K562 (cell line): ENCODE measurements at regions not wholly inside any gene's neighbourhood (a gene's known extent, or its start where the extent isn't known, plus 50 kb on each side); places are given as distances from the start of the nearest gene placed in this dataset.

ENCODE experiments used
- ATAC-seq: fragments of 200-7000 bp; cut with Tn5 transposase; 3 replicates; pipeline ENCODE4 v1.9.1; 2020; ENCODE audit warnings: moderate library complexity
- BruUV-seq: library from RNA; stranded (reverse); fragments of 400-500 nt; replicated peaks from 2 replicates; lab custom pipeline; 2021; lab: Mats Ljungman, UMichigan
- CTCF ChIA-PET: fragments of 300-600 bp; formaldehyde crosslinking; extraction: SDS; loops from one replicate; lab custom pipeline; 2021; ENCODE audit warnings: low intra/inter-chr PET ratio; lab: Yijun Ruan, JAX
- POLR2A ChIA-PET: fragments of 300-600, 350-650 bp; sonication (Branson Sonifier 250); formaldehyde crosslinking; extraction: SDS; loops from one replicate; lab custom pipeline; 2021; ENCODE audit warnings: antibody characterized with exemption, inconsistent platforms; lab: Yijun Ruan, JAX
- DNase-seq, 4 experiments: peaks; one replicate each; pipeline versions ENCODE4 v3.0.0 to v3.0.0-alpha.2; 2011 to 2018; ENCODE audit warnings: low spot score in 3 of 4, mixed read lengths in 3 of 4; ENCODE audit errors: extremely low read depth in 1 of 4
- FAIRE-seq: peaks from 2 replicates; lab custom pipeline; 2011; peaks lifted over from hg19 to GRCh38; lab: Jason Lieb, UNC
- H2AFZ ChIP-seq: 2 replicates; pipeline ENCODE4 v1.6.0; 2011; ENCODE audit warnings: low read depth, low read length, control low read depth, inconsistent platforms
- H3K27ac ChIP-seq: fragments of 200-600 bp; 3 replicates; pipeline ENCODE4 v1.8.0; 2011; ENCODE audit warnings: low read depth, mild to moderate bottlenecking, control low read depth, inconsistent platforms, low read length, moderate library complexity, mixed read lengths; ENCODE audit errors: extremely low read depth
- H3K27me3 ChIP-seq, 2 experiments: fragments of 300-600 bp in 1 of 2; 2 replicates in 1 of 2; 3 replicates in 1 of 2; pipeline versions ENCODE4 v1.6.0 to v1.8.0; 2011; ENCODE audit warnings: inconsistent platforms in 2 of 2, low read length in 2 of 2, mild to moderate bottlenecking in 1 of 2, mixed read lengths in 1 of 2, moderate library complexity in 1 of 2; ENCODE audit not compliant: control insufficient read depth in 2 of 2, insufficient read depth in 2 of 2
- H3K36me3 ChIP-seq: fragments of 300-600 bp; 3 replicates; pipeline ENCODE4 v1.8.0; 2011; ENCODE audit warnings: mild to moderate bottlenecking, low read length, inconsistent platforms; ENCODE audit not compliant: control insufficient read depth, insufficient read depth
- H3K4me1 ChIP-seq, 2 experiments: fragments of 200-600 bp in 1 of 2; replicated peaks in 1 of 2; 2 replicates in 1 of 2; 3 replicates in 1 of 2; pipeline versions ENCODE4 v1.5.1 to v1.8.0; 2011; ENCODE audit warnings: inconsistent platforms in 2 of 2, low read length in 2 of 2, mild to moderate bottlenecking in 1 of 2, mixed read lengths in 1 of 2, moderate library complexity in 1 of 2; ENCODE audit not compliant: control insufficient read depth in 2 of 2, insufficient read depth in 2 of 2
- H3K4me2 ChIP-seq: 2 replicates; pipeline ENCODE4 v1.6.1; 2011; ENCODE audit warnings: low read length, control low read depth, inconsistent platforms, mixed read lengths; ENCODE audit not compliant: insufficient read depth
- H3K4me3 ChIP-seq: fragments of 200-600 bp; sonication (generic), shearing (Covaris generic); 2 replicates; pipeline ENCODE4 v1.5.1; 2016; ENCODE audit warnings: control low read depth, inconsistent platforms
- H3K79me2 ChIP-seq: fragments of 200-600 bp; 3 replicates; pipeline ENCODE4 v1.8.0; 2011; ENCODE audit warnings: low read length, inconsistent platforms; ENCODE audit not compliant: control insufficient read depth, insufficient read depth
- H3K9ac ChIP-seq, 2 experiments: 2 replicates each; pipeline versions ENCODE4 v1.6.0 to v1.6.1; 2011; ENCODE audit warnings: low read depth in 2 of 2, low read length in 2 of 2, control low read depth in 1 of 2, inconsistent platforms in 1 of 2, mild to moderate bottlenecking in 1 of 2, mixed read lengths in 1 of 2; ENCODE audit not compliant: insufficient read depth in 1 of 2
- H3K9me1 ChIP-seq: one replicate; pipeline ENCODE4 v1.6.0; 2011; ENCODE audit warnings: inconsistent platforms, mild to moderate bottlenecking, low read length, moderate library complexity; ENCODE audit not compliant: control insufficient read depth, insufficient read depth
- H3K9me3 ChIP-seq: replicated peaks from 2 replicates; pipeline ENCODE4 v1.5.1; 2011; ENCODE audit warnings: low read depth, low read length, inconsistent platforms; ENCODE audit not compliant: control insufficient read depth, insufficient read depth
- H4K20me1 ChIP-seq: replicated peaks from 2 replicates; pipeline ENCODE4 v1.6.1; 2011; ENCODE audit warnings: low read length, inconsistent platforms, mixed read lengths; ENCODE audit not compliant: control insufficient read depth, insufficient read depth
- HNRNPH1 ChIP-seq: fragments of 200-400 bp; formaldehyde crosslinking; optimal IDR thresholded peaks from 2 replicates; pipeline ENCODE3; 2017; ENCODE audit warnings: low read depth, mild to moderate bottlenecking, low read length, moderate library complexity
- L3MBTL2 ChIP-seq: fragments of 450-650 bp; IDR thresholded peaks from 2 replicates; pipeline ENCODE4 v1.6.1; 2016; ENCODE audit warnings: mild to moderate bottlenecking, moderate library complexity
- MYNN ChIP-seq, 2 experiments: sonication (generic); formaldehyde crosslinking in 1 of 2; IDR thresholded peaks; 2 replicates each; pipeline versions ENCODE4 v1.5.0 to v1.6.1; 2016 to 2020; ENCODE audit warnings: antibody characterized with exemption in 1 of 2, missing genetic modification reagents in 1 of 2
- POLR2AphosphoS5 ChIP-seq: IDR thresholded peaks from 2 replicates; pipeline ENCODE4 v1.6.1; 2011; ENCODE audit warnings: mild to moderate bottlenecking, low read depth, low read length, moderate library complexity; ENCODE audit not compliant: control insufficient read depth, insufficient read depth
- RAD21 ChIP-seq, 2 experiments: fragments of 250-450 bp in 1 of 2; fragments of 450-650 bp in 1 of 2; sonication (Bioruptor Pico) in 1 of 2; formaldehyde crosslinking in 1 of 2; IDR thresholded peaks in 1 of 2; conservative IDR thresholded peaks in 1 of 2; 2 replicates each; pipeline versions ENCODE4 v1.4.0 to v1.8.0; 2020 to 2022; ENCODE audit warnings: mild to moderate bottlenecking in 2 of 2, moderate library complexity in 1 of 2
- SLC30A9 ChIP-seq: fragments of 250-450 bp; sonication (Bioruptor Pico); IDR thresholded peaks from 2 replicates; pipeline ENCODE4 v1.8.0; 2022; ENCODE audit warnings: mild to moderate bottlenecking, moderate library complexity
- SMAD2 ChIP-seq: fragments of 150-350 bp; IDR thresholded peaks from 2 replicates; pipeline ENCODE4 v1.6.1; 2014; ENCODE audit warnings: low read depth, mild to moderate bottlenecking, low read length
- ZNF280B ChIP-seq: fragments of 250-450 bp; sonication (Bioruptor Pico); IDR thresholded peaks from 2 replicates; pipeline ENCODE4 v1.5.1; 2021; ENCODE audit warnings: mild to moderate bottlenecking
- ZNF699 ChIP-seq: fragments of 250-450 bp; sonication (Bioruptor Pico); IDR thresholded peaks from 2 replicates; pipeline ENCODE4 v1.8.0; 2021; ENCODE audit warnings: mild to moderate bottlenecking, moderate library complexity; ENCODE audit not compliant: insufficient replicate concordance
- whole genome bisulfite sequencing: fragments of 100-300 bp; shearing (Covaris generic); methylation state at CpG from one replicate; pipeline ENCODE4 v1.1.6; 2016; ENCODE audit warnings: low coverage, mixed read lengths; ENCODE audit not compliant: insufficient coverage; ENCODE audit errors: missing lambda C conversion rate; 5-methylcytosine and 5-hydroxymethylcytosine counted together
- in situ Hi-C: fragments of 300-500 bp; cut with MboI; formaldehyde crosslinking; loops from 4 replicates; pipeline ENCODE4 v1.15.0; 2018; ENCODE audit warnings: inconsistent platforms, mixed read lengths
- intact Hi-C: fragments of 100-400 bp; cut with micrococcal nuclease; formaldehyde crosslinking; loops from 2 replicates; pipeline ENCODE4 v1.14.2; 2022

GRCh38 chr22:48802576-48802975 is 1025.1 kb downstream of the BRD1 start:
- no peak for TF ChIP-seq ZNF699 (CRISPR knock-in tag)
- TF ChIP-seq L3MBTL2: no peak
- TF ChIP-seq, all 486 proteins: peak for 0
- no peak overlapping the region for H2AFZ ChIP-seq
- H3K9me1 ChIP-seq: no peaks in the 10 kb centered on the region
- no peaks in the 10 kb centered on the region for H4K20me1 ChIP-seq
- BruUV-seq: no TSS peak
- FAIRE-seq (no peak), DNase-seq (no peak), ATAC-seq (no peak)
- peaks cover 0 to 19% of the 10 kb centered on the region in 2 experiments; a peak in 2 of 5 replicates for H3K27me3 ChIP-seq
- intact Hi-C loops: no loop called here
- 1% methylated on average over 15 of the region's 19 CpGs for WGBS
- H3K4me1 ChIP-seq: no peaks in the 10 kb centered on the region
- CTCF ChIA-PET: no interaction called here
- no peaks in the 10 kb centered on the region for H3K79me2 ChIP-seq
- H3K36me3 ChIP-seq: no peaks in the 10 kb centered on the region
- no peak overlapping the region for H3K4me3 ChIP-seq
- in situ Hi-C loops: no loop called here
- POLR2A ChIA-PET: no interaction called here
- H3K9ac ChIP-seq: no peak overlapping the region; a peak in 1 of 4 replicates
- H3K27ac ChIP-seq: no peak overlapping the region
- H3K9me3 ChIP-seq: no peaks in the 10 kb centered on the region
- H3K4me2 ChIP-seq: no peak overlapping the region

GRCh38 chr22:48800886-48801607 is 1026.6 kb downstream of the BRD1 start:
- Histone ChIP-seq H3K27ac (no peak overlapping the region), H2AFZ (no peak overlapping the region), H3K9ac (no peak overlapping the region), H3K9me3 (no peaks in the 10 kb centered on the region), H3K79me2 (no peaks in the 10 kb centered on the region), H3K27me3 (peaks cover 0 to 19% of the 10 kb centered on the region in 2 experiments; a peak in 2 of 5 replicates), H3K4me1 (no peaks in the 10 kb centered on the region), H3K4me2 (no peak overlapping the region), H4K20me1 (no peaks in the 10 kb centered on the region), H3K36me3 (no peaks in the 10 kb centered on the region), H3K4me3 (no peak overlapping the region), H3K9me1 (no peaks in the 10 kb centered on the region)
- POLR2A ChIA-PET: no interaction called here
- 5% methylated on average over 10 of the region's 14 CpGs for WGBS
- intact Hi-C loops: no loop called here
- TF ChIP-seq HNRNPH1 (no peak), RAD21 (CRISPR knock-in tag; conservative IDR thresholded peaks at IDR 0.05 in 1 of 2, IDR thresholded peaks at IDR 0.05 in 1 of 2) (no peak), POLR2AphosphoS5 (no peak), SMAD2 (no peak), MYNN (IDR thresholded peaks at IDR 0.05) (no peak), MYNN (CRISPR knock-in tag; IDR thresholded peaks at IDR 0.05) (no peak), ZNF280B (CRISPR knock-in tag) (no peak), SLC30A9 (no peak)
- CTCF ChIA-PET: no interaction called here
- DNase-seq: no peak
- FAIRE-seq: no peak
- no TSS peak for BruUV-seq
- ATAC-seq: no peak
- in situ Hi-C loops: no loop called here
